ENCODE measurements at regions not wholly inside any gene's neighbourhood (a gene's known extent, or its start where the extent isn't known, plus 50 kb on each side); places are given as distances from the start of the nearest gene placed in this dataset.

- H3K4me3 ChIP-seq (ENCODE audit: low read depth, low read length), result no peak overlapping the region
- in situ Hi-C loops (cut with HindIII; ENCODE audit: low pct_ligation_motif_present, low sequenced_read_pairs), result no loop called here
- no peak overlapping the region for H3K27ac ChIP-seq
- H3K27me3 ChIP-seq (replicated peaks), result no peaks in the 10 kb centered on the region
- TF ChIP-seq CTCF (IDR thresholded peaks at IDR 0.05; ENCODE audit: low read depth, low read length, missing control alignments), result no peak
- DNase-seq, result peak; percentile 32
- H3K36me3 ChIP-seq (replicated peaks), result no peaks in the 10 kb centered on the region
These were observed 305.5 kb downstream of the AEBP2 start for GRCh38 chr12:19744705-19745218.

- no peak for TF ChIP-seq CTCF (IDR thresholded peaks at IDR 0.05; ENCODE audit: low read depth, low read length, missing control alignments)
- H3K4me3 ChIP-seq (ENCODE audit: low read depth, low read length), result no peak overlapping the region
- no peaks in the 10 kb centered on the region for H3K36me3 ChIP-seq (replicated peaks)
- no peak for DNase-seq
- no peaks in the 10 kb centered on the region for H3K27me3 ChIP-seq (replicated peaks)
- no peak overlapping the region for H3K27ac ChIP-seq
- in situ Hi-C loops (cut with HindIII; ENCODE audit: low pct_ligation_motif_present, low sequenced_read_pairs), result no loop called here
These were observed 307.2 kb downstream of the AEBP2 start for GRCh38 chr12:19746471-19746870.

DNA sequence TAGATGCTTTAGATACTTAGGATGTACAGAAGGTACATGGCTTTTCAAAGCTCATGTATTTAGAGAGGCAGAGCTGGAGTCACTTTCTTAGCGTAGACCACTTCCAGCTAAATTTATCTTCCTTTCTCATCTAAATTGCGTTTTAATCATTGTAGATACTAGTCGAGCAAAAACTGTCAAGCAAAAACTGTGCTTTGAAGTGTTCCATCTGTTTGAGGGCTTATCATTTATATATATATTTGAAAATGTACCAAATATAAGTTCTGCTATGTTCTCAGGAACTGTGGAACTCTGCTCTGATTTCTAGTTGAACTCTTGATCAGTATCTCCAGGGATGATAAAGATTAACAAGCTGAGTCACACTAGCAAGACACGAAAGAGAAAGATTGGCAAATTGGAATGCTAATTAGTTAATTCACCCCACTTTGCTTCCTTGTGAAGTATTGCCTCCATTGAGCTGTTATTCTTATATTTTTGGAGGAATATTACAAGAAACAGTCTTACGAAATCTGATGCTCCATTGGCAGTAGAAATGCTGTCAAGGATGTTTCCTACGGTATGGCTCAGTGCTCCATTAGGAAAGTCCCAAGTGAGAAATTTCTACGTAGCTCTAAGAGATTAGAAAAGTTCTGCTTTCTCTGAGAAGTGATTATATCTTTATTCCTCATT lies 310.7 kb downstream of the AEBP2 start:
- no peak for TF ChIP-seq CTCF (IDR thresholded peaks at IDR 0.05; ENCODE audit: low read depth, low read length, missing control alignments)
- in situ Hi-C loops (cut with HindIII; ENCODE audit: low pct_ligation_motif_present, low sequenced_read_pairs), result no loop called here
- H3K36me3 ChIP-seq (replicated peaks), result no peaks in the 10 kb centered on the region
- peak overlapping the region; percentile 40 for H3K27ac ChIP-seq
- no peak overlapping the region for H3K4me3 ChIP-seq (ENCODE audit: low read depth, low read length)
- H3K27me3 ChIP-seq (replicated peaks), result no peaks in the 10 kb centered on the region
- DNase-seq, result no peak

DNA sequence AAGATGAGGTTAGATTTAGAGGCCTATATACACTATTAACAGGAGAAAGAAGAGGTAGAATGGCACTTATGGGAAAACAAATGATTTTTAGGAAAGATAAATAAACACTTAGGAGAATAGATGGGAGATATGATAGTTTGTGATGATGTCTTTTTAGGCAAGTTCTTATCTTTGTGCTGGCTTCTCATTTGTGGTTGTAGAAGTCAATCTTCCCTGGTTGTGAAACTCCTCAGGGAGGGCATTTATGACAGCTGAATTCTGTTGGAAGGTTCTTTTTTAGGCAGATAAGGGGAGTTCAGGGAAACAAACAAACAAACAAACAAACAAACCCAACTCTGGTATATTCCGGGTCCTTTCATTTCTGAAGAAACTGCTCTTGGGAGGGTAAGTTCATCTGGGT lies 311.8 kb downstream of the AEBP2 start:
- no peak for TF ChIP-seq CTCF (IDR thresholded peaks at IDR 0.05; ENCODE audit: low read depth, low read length, missing control alignments)
- H3K27me3 ChIP-seq (replicated peaks), result no peaks in the 10 kb centered on the region
- H3K36me3 ChIP-seq (replicated peaks), result no peaks in the 10 kb centered on the region
- no peak overlapping the region for H3K27ac ChIP-seq
- DNase-seq, result no peak
- in situ Hi-C loops (cut with HindIII; ENCODE audit: low pct_ligation_motif_present, low sequenced_read_pairs), result no loop called here
- no peak overlapping the region for H3K4me3 ChIP-seq (ENCODE audit: low read depth, low read length)

- in situ Hi-C loops (cut with HindIII; ENCODE audit: low pct_ligation_motif_present, low sequenced_read_pairs), result no loop called here
- H3K27me3 ChIP-seq (replicated peaks), result no peaks in the 10 kb centered on the region
- TF ChIP-seq CTCF (IDR thresholded peaks at IDR 0.05; ENCODE audit: low read depth, low read length, missing control alignments), result no peak
- no peaks in the 10 kb centered on the region for H3K36me3 ChIP-seq (replicated peaks)
- H3K27ac ChIP-seq, result no peak overlapping the region
- DNase-seq, result no peak
- no peak overlapping the region for H3K4me3 ChIP-seq (ENCODE audit: low read depth, low read length)
These were observed 313.4 kb downstream of the AEBP2 start for GRCh38 chr12:19752712-19753111.

- in situ Hi-C loops (cut with HindIII; ENCODE audit: low pct_ligation_motif_present, low sequenced_read_pairs), result no loop called here
- H3K4me3 ChIP-seq (ENCODE audit: low read depth, low read length), result no peak overlapping the region
These were observed 315.8 kb downstream of the AEBP2 start for GRCh38 chr12:19755136-19755535.

More at GRCh38 chr12:19755136-19755535, 315.8 kb downstream of the AEBP2 start:
- Histone ChIP-seq H3K36me3 (replicated peaks) (no peaks in the 10 kb centered on the region), H3K27me3 (replicated peaks) (no peaks in the 10 kb centered on the region), H3K27ac (no peak overlapping the region)
- no peak for TF ChIP-seq CTCF (IDR thresholded peaks at IDR 0.05; ENCODE audit: low read depth, low read length, missing control alignments)
- DNase-seq, result no peak

Data from brain microvascular endothelial cell (primary cell).